ENCODE measurements at regions not wholly inside any gene's neighbourhood (a gene's known extent, or its start where the extent isn't known, plus 50 kb on each side); places are given as distances from the start of the nearest gene placed in this dataset.
"Not testable (repeated sequence)": the region's sequence is repeated elsewhere in the genome, so short reads cannot be mapped to it uniquely, and the experiment has no call there.

- ChIA-PET CTCF (ENCODE audit: unreplicated experiment) (no interaction called here), POLR2A (no interaction called here)
- H4K20me1 ChIP-seq (ENCODE audit: insufficient read depth, low read length) = no peaks in the 10 kb centered on the region
- H3K9me2 ChIP-seq (ENCODE audit: insufficient read depth, low read length) = no peaks in the 10 kb centered on the region
- no peaks in the 10 kb centered on the region for H3K79me2 ChIP-seq (ENCODE audit: insufficient read depth, low read depth, low read length)
- TF ChIP-seq EZH2phosphoT487 (IDR thresholded peaks at IDR 0.05; ENCODE audit: borderline replicate concordance, low read depth, low read length) = no peak
- TF ChIP-seq, protein P1, sequence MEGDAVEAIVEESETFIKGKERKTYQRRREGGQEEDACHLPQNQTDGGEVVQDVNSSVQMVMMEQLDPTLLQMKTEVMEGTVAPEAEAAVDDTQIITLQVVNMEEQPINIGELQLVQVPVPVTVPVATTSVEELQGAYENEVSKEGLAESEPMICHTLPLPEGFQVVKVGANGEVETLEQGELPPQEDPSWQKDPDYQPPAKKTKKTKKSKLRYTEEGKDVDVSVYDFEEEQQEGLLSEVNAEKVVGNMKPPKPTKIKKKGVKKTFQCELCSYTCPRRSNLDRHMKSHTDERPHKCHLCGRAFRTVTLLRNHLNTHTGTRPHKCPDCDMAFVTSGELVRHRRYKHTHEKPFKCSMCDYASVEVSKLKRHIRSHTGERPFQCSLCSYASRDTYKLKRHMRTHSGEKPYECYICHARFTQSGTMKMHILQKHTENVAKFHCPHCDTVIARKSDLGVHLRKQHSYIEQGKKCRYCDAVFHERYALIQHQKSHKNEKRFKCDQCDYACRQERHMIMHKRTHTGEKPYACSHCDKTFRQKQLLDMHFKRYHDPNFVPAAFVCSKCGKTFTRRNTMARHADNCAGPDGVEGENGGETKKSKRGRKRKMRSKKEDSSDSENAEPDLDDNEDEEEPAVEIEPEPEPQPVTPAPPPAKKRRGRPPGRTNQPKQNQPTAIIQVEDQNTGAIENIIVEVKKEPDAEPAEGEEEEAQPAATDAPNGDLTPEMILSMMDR (conservative IDR thresholded peaks at IDR 0.05; ENCODE audit: low read length) = no peak
- H3K4me2 ChIP-seq (ENCODE audit: low read length) = no peak overlapping the region
- no peaks in the 10 kb centered on the region for H3K9me3 ChIP-seq (ENCODE audit: low read length)
- no peaks in the 10 kb centered on the region for H3K36me3 ChIP-seq (ENCODE audit: insufficient read depth, low read length)
- no peaks in the 10 kb centered on the region for H3K4me1 ChIP-seq (ENCODE audit: insufficient read depth, low read length, poor library complexity, severe bottlenecking)
- intact Hi-C loops (cut with micrococcal nuclease; ENCODE audit: unreplicated experiment) = no loop called here
- DNase-seq (ENCODE audit: low spot score) = no peak
- H3K27ac ChIP-seq (ENCODE audit: low read depth, low read length, poor library complexity, severe bottlenecking) = no peak overlapping the region
- H3K4me3 ChIP-seq (ENCODE audit: low read depth, low read length, poor library complexity, severe bottlenecking) = no peak overlapping the region
- no TSS peak for BruUV-seq (replicated peaks)
- H2AFZ ChIP-seq (ENCODE audit: low read length) = no peak overlapping the region
Observed at GRCh38 chr5:167389537-167389936, 901.9 kb upstream of the WWC1 start.

DNA sequence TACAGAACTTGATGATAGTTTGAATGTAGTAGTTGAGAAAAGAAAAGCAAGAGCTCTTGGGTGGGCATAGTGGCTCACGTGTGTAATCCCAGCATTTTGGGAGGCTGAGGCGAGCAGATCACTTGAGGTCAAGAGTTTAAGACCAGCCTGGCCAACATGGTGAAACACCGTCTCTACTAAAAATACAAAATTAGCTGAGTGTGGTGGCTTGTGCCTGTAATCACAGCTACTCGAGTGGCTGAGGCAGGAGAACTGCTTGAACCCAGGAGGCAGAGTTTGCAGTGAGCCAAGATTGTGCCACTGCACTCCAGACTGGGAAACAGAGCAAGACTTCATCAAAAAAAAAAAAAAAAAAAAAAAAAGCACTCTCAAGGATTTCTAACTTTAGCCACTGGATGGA is 900.2 kb upstream of the WWC1 start:
- H3K9me3 ChIP-seq (ENCODE audit: low read length); CTCF ChIA-PET (ENCODE audit: unreplicated experiment); H3K27ac ChIP-seq (ENCODE audit: low read depth, low read length, poor library complexity, severe bottlenecking); H3K4me3 ChIP-seq (ENCODE audit: low read depth, low read length, poor library complexity, severe bottlenecking); BruUV-seq (replicated peaks); H3K36me3 ChIP-seq (ENCODE audit: insufficient read depth, low read length); H2AFZ ChIP-seq (ENCODE audit: low read length); intact Hi-C loops (cut with micrococcal nuclease; ENCODE audit: unreplicated experiment); H3K4me2 ChIP-seq (ENCODE audit: low read length); H4K20me1 ChIP-seq (ENCODE audit: insufficient read depth, low read length); DNase-seq (ENCODE audit: low spot score); H3K9me2 ChIP-seq (ENCODE audit: insufficient read depth, low read length); H3K79me2 ChIP-seq (ENCODE audit: insufficient read depth, low read depth, low read length); H3K4me1 ChIP-seq (ENCODE audit: insufficient read depth, low read length, poor library complexity, severe bottlenecking): not testable (repeated sequence)
- POLR2A ChIA-PET = interaction anchor here (0.7 kb wide), 1 partner anchor 350 kb away, joined by 3 read pairs; no protein-coding TSS in a partner anchor

DNA sequence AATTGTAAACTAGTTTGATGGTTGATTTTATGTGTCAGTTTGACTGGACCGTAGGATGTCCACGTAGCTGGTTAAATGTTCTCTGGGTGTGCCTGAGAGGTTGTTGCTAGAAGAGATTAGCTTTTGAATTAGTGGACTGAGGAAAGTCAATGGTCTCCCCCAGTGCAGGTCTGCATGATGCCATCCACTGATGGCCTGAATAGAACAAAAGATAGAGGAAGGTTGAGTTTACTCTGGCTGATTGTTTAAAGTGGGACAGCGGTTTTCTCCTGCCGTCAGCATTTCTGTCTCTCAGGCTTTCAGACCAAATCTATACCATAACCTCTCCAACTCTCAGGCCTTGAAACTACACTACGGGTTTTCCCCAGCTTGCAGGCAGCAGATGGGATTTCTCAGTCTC is 899.2 kb upstream of the WWC1 start:
- POLR2A ChIA-PET = no interaction called here
- BruUV-seq (replicated peaks) = no TSS peak

More for the DNA sequence above, 899.2 kb upstream of the WWC1 start:
- H3K9me3 ChIP-seq (ENCODE audit: low read length) = no peaks in the 10 kb centered on the region
- intact Hi-C loops (cut with micrococcal nuclease; ENCODE audit: unreplicated experiment) = no loop called here
- H3K4me2 ChIP-seq (ENCODE audit: low read length) = no peak overlapping the region
- no peaks in the 10 kb centered on the region for H3K79me2 ChIP-seq (ENCODE audit: insufficient read depth, low read depth, low read length)
- no peaks in the 10 kb centered on the region for H3K36me3 ChIP-seq (ENCODE audit: insufficient read depth, low read length)
- H2AFZ ChIP-seq (ENCODE audit: low read length) = no peak overlapping the region
- H4K20me1 ChIP-seq (ENCODE audit: insufficient read depth, low read length) = no peaks in the 10 kb centered on the region
- DNase-seq (ENCODE audit: low spot score) = no peak
- no peaks in the 10 kb centered on the region for H3K9me2 ChIP-seq (ENCODE audit: insufficient read depth, low read length)
- no peak overlapping the region for H3K27ac ChIP-seq (ENCODE audit: low read depth, low read length, poor library complexity, severe bottlenecking)
- no peaks in the 10 kb centered on the region for H3K4me1 ChIP-seq (ENCODE audit: insufficient read depth, low read length, poor library complexity, severe bottlenecking)
- TF ChIP-seq, protein P1 (conservative IDR thresholded peaks at IDR 0.05; ENCODE audit: low read length) = no peak
- no peak for TF ChIP-seq EZH2phosphoT487 (IDR thresholded peaks at IDR 0.05; ENCODE audit: borderline replicate concordance, low read depth, low read length)
- H3K4me3 ChIP-seq (ENCODE audit: low read depth, low read length, poor library complexity, severe bottlenecking) = no peak overlapping the region
- CTCF ChIA-PET (ENCODE audit: unreplicated experiment) = no interaction called here
